NCI-H345 (cell line): ENCODE measurements at regions not wholly inside any gene's neighbourhood (a gene's known extent, or its start where the extent isn't known, plus 50 kb on each side); places are given as distances from the start of the nearest gene placed in this dataset.

Experiments used
- DNase-seq: peaks from one replicate; lab custom pipeline; 2025; lab: John Stamatoyannopoulos, UW

DNA sequence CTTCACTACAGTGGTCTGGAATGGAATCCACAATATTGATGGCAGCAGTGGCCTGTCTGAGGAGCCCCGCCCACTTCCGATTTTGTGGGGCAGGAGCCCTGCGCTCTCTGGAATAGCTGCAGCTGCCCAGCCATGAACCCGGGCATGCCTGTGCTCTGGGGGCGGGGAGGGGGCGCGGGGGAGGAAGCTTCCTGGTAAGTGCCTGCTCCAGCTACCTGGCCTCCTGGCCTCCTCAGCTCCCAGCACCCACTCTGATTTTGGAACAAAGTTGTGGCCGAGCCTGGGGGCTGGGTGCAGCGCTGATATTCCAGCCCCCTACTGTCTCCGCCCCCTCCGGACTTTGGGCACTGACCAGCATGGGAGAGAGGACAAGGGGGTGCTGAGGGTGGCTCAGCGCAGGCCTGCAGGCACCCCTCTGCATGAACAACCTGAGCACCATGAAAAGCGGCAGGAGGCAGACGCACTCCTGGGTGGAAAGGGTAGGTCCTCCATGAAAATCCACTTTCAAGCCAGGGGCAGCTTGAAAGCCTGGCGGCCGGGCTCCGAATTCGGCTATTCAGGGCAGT, 972.7 kb upstream of the AGA start:
- DNase-seq, result no peak

DNA sequence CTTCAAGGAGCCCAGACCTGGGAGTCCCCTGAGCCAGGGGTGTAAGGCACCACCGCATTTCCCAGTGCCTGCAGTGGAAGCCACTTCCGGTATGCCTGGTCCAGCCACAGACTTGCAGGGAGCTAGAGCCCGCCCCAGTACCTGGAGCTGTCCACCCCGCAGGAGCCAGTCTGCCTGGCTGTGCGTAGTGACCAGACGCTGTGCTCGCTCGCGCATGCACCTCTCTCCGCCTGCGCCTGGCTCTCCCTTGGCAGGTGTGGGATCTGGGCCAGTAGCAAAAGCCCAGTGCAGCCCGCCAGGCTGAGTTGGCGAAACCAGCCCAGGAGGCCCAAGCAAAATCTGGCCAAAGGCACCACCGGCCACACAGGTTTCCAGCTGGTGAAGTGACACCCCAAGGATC, 973.7 kb upstream of the AGA start:
- no peak for DNase-seq

DNA sequence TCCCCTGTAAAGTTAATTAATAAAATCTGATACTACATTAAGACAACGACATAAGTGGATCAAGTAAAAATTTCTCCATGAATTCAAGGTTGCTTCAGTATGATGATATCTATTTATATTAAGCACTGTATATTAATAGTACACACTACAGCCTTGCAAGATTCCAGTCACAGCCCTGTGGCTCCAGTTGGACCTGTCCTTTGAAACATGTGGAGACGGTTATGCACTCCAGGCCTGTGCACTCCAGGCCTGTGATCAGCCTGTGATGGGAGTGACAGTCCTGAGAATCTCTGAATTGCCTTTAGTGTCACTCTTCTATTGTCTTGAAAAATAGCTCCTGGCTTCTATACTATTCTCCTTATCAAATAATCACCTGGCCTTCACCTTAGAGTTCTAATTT, 981.1 kb upstream of the AGA start:
- no peak for DNase-seq

DNA sequence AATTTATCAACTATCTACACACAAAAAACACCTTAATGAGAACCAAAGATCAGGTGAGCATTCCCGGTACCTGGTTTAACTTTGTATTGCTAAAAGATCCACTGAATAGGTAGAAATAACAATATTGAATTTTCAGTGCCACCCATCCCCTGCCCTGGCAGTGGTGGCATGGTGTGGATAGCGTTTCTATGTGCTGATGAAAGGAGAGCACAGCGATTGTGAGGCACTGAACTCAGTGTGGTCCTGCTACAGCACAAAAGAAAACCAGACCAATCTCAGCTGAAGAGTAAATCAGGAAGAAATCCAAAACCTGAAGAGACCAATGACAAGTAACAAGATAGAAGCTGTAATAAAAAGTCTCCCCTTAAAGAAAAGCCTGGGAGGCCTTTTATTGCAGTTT, 984.6 kb upstream of the AGA start:
- no peak for DNase-seq

DNA sequence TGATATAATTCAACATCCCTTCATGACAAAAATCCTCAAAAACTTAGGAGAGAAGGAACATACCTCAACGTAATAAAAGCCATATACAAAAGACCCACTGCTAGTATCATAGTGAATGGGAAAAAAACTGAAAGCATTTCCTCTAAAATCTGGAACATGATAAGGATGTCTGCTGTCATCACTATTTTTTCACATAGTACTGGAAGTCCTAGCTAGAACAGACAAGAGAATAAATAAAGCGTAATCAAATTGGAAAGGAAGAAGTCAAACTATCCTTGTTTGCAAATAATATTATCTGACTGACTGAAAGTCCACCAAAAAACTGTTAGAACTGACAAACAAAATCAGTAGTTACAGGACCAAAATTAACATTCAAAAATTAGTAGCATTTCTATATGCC, 985.4 kb upstream of the AGA start:
- DNase-seq, result no peak

DNA sequence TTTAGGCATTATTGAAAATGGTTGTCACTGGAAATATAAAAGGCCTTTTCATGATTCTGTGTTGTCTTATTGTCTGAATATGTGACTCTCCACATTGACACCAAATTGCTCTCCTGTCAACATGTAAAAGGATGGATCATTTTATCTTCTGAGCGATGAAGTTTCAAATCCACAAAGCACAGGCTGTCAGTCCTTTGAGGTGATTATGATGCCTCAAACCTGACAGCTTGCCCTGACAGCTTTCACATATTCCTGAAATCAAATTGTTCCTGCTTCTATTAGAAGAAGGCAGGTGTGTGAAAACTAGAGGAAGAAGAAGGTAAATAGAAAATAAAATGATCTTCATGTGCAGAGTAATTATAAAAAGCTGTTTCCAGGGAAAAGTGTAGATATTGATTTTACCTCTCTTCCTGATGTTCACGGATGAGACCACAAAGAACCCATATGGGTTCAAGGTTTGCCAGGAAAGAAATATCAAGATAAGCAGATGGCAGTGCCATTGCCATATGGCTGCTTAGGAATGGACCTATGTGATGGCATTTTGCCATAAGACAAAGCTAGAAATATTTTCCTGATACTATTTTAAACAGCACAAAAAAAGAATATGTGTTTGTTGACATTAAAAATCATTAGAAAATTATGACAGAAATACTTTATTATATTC, 1006.3 kb upstream of the AGA start:
- no peak for DNase-seq

DNA sequence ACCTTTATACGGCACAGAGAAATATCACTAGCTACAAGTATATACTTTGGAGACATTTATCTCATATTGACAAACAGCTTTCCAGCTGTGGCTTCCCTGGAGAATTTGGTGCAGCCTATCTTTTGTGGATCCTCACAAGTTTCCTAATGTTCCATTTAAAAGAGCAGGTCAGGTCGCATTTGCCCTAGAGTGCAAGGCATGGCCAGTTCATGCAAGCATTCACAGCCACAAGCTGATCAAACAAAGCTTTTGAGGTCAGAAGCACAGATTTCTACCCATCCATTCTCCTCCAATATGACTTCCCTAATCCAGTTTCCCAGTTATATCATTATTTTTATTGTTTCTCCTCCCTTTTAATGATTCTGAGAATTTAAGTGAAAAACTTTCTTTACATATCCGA, 1008.4 kb upstream of the AGA start:
- no peak for DNase-seq

DNA sequence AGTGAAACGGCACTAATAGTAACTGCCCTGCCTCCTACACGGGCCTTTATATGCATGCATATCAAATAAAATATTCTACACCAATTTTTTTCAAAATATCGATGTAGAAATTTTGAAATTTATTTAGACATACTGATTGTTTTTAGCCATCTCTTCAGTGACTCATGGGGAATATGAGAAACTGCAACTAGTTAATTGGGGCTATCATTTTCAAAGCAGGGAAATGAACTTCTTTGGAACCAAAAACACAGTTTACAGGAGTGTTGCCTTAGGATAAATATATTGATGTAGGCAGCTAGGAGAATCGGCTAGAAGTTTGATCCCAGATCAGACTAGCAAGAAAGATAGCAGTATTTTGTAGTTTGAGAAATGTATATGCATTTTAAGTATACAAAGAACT, 1010.8 kb upstream of the AGA start:
- DNase-seq, result no peak

DNA sequence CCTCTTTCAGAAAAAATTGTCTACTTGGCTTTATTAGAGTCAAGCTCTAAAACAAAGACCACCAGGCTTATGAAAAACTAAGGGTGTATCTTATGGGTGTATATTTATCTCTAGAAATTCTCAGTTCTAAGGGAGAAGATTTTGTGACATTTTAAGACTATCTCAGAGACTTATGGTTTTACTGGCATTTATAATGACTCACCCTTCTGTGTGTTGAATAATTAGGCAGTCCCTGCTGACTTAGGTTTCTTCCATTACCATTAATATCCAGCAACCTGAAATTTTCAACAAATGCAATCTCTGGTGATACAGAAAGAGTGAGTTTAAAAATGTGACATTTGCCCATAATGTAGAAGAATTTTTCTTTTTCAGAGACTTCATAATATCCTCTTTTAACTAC, 1015.0 kb upstream of the AGA start:
- DNase-seq, result no peak

DNA sequence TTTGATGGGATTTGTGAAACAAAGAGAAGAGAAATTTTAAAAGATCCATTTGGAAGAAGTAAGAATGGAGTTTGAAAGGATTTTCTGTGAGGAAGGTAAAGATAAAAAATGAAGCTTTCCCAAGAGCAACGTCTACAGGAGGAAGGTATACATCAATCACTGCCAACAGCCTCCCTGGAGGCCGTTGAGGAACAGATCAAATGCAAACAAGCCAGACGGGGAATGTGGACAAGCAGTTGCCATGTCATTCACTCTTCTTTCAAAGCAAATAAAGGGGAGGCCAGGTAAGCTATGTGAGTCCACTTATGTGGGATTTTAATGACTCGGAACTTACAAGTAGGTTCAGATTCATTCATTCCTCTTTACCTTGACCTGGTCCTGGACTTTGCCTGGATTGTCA, 1020.5 kb upstream of the AGA start:
- no peak for DNase-seq

DNA sequence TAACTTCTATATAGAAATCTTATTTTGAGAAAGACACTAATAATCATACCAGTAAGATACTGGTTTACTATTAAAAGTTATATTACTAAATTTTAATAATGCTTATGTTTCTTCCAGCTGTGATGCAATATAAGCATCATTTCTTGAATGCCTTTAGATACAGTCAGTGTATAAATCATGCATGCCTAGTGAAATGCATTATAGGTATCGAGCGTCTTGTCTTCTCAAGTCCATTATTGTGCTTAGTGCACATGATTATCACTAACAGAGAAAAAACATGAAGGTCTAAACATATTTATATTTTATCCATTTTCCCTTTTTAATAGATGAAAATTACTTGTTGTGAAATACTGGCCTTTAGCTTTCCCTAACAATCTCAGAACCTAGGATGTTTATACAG, 1021.5 kb upstream of the AGA start:
- DNase-seq, result no peak

DNA sequence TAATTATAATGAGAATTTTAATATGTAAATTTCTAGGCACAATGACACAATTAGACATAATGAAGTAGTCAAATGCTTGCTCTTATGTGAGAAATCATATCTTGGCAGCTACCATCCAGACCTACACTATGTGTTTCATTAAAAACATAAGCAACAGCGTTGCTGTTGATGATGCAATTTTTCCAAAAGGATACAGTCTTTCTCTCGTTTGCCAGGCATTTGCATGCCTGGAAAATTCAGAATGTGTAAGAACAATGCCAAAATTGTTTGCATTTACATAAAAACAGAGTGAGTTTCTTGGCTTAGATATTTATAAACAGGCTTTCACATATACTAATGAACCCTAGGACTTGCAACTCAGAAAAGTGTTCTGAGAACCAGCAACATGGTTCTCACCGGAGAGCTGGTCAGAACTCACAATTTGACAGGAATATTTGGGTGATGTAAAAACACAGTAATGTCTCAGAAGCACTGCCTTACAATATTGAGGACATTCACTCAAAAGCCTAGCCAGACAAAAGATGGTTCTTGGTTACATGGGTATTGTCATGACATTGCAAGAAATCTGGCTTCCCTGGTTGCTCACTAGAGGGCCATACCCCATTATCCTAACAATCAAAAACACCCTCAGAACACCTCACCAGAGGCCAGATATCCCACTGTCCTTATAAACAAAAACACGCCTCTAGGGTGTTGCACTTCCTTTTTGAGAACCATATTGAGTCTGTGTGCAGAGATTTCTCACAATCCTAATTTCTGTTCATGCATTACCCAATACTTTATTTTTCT, 1029.0 kb upstream of the AGA start:
- no peak for DNase-seq

DNA sequence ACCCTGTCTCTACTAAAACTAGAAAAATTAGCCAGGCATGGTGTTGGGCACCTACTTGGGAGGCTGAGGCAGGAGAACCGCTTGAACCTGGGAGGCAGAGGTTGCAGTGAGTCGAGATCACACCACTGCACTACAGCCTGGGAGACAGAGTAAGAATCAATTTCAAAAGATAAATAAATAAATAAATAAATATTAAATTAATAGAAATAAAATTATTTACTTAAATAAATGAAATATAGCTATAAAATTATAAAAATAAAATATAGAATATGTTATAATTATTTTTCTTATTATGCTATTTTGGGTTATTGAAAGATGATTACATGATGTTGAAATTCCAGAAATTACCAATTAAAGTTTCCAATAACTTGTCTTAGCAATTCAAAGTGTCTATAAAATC, 1029.8 kb upstream of the AGA start:
- no peak for DNase-seq

DNA sequence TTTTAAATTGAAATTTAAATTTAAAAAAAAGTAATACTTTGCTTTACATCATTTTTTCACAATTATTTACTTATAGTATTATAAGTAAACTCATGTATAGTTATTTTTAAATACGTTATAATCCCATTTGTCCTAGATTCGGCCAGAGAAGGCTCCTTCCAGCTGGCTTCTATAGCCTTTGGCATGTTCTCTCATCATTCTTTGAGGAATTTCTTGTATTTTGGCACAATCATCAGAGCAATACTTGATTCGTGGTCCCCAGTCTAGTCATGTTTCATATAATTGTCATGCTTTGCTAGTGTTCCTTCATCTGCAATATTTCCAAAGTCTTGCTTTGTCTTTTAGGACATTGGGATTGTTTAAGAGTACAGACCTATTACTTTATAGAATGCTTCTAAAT, 1037.9 kb upstream of the AGA start:
- no peak for DNase-seq

DNA sequence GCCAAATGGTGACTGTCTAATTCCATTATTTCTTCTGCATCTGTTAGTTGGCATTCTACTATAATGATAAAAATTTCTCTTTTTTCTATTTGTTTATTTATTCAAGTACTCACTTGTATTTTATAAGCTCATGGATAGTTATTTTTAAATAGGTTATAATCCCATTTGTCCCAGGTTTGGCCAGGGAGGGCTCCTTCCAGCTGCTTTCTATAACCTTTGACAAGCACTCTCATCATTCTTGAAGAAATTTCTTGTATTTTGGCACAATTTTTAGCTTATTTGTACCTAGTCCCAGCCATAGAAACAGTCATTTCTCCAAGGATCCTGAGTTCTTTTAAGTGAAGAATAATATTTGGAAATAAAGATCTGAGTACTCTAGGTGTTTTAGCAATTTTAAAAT, 1038.6 kb upstream of the AGA start:
- no peak for DNase-seq

DNA sequence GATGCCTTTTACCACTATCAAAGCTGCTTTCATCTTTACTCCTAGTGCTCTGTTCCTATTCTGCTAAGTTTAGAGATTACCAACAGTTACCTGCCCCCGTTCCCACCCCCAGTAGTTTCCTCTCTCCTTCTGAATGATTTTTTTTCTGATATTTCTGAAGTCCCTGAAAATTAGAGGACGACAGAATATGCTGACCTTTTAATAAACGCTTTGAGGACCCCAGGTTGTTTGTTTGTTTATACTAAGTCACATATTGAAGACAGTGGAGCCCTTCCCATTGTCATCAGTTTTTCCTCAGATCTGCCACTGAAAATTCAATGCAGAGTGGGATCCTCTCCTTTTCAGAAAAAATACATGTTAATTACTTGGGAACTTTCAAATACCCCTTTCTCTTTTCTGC, 1039.3 kb upstream of the AGA start:
- no peak for DNase-seq

DNA sequence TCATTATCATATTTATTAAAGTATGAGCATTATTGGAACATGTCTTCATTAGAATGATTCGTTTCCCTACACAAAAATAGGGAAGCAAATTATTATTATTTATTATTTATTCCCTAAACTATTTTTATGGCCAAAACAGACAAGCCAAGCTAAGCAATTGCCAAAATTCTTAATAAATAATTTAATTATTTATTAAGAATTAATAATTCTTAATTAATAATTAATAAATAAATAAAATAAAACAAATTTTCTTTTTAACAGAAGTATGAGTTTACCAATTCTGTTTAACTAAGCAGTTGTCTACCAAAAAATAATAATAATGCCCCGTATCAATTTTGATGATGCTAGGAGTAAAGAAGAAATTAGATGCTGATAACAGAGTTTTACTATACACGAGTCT, 1080.8 kb upstream of the AGA start:
- no peak for DNase-seq

DNA sequence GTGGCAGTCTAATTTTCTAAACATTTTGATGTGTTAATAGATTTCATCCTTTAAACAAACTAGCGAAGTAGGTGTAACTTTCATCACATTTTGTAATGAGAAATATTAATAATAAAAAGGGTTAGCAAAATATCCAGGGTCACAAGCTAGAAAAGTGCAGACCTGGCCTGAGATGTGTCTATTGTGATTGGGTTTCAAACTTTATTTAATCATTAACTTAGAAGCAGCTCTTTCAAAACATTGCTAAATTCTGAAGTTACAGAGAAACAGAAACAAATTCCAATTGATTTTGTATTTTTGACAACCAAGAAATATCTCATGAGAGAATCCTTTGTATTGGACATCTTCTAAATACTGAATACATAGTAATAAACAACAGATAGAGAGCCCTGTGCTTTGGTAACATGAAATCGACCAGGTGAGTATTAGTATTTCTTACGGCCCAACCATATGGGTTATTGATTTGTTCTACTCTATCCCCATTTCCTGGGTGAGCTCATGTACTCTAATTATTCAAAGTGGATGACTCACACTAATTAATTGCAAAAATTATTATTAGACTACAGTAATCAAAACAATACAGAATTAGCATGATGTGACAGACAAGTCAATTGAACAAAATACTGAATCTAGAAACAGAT, 1093.8 kb upstream of the AGA start:
- DNase-seq, result no peak

DNA sequence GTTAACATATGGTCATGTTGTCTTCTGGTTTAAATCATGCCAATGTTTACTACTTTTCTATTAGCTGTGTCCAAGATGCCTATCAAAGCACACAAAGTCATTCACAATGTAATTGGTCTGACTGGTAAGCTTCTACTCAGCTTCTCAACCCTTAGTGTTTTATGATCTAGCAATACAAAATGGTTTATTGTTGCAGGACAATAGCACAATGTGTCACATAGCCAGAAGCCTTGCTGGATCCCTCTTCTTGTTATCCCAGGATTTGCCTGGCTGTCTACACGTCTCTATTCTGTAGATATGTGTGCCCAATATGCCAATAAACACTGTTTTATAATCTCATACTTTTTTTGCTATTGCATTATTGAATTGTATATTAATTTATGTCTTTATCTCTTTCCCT, 1111.0 kb upstream of the AGA start:
- DNase-seq, result no peak

DNA sequence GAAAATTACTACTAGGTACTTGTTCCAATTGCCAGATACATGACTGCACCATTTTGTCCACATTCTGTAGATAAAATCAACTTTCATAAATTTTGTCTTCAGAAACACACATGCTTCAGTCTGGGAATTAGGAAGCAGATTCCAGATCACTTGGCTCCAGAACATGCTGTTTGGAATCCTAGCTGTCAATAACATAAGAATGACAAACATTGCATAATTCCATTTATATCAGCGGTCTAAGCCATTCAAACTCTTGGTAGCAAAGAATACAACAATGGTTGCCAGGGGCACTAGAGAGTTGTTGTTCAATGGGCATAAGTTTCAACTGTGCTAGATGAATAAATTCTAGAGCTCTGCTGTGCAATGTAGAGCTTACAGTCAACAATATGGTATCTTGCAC, 1112.1 kb upstream of the AGA start:
- no peak for DNase-seq

DNA sequence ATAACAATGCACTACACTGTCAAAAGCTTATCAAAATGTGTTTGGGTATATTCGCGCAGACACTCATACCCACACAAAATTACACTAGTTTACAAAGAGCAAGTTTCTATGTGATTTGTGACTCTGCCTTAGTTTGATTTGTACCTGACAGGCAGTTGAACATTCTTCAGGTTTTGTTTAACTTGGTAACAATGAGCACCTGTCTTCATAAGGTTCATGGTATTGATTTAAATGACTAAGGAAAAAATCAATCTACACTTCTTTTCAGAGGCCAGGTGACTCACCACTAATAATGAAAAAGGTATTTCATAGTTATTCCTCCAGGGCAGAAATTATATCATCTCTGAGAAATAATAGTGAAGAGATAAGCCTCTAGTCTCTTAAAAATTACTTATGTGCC, 1114.6 kb upstream of the AGA start:
- DNase-seq, result no peak

DNA sequence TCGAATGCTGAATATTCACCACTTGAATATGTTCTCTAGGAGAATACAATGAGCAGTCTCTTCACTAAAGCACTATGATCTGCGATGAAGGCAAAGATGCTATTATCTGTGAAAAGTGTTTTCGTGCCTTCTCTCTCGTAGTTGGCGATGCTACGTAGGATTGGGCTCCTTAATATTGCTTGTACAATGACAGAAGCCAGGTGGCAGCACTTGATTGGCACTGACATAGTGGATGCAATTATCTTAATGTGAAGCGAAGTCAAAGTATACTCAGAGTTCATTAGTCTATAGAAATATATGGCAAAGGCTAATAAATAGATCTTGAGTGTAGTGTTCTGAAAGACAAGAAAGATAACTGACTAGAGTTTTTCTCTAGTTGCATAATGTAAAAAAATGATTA, 1135.7 kb upstream of the AGA start:
- no peak for DNase-seq

DNA sequence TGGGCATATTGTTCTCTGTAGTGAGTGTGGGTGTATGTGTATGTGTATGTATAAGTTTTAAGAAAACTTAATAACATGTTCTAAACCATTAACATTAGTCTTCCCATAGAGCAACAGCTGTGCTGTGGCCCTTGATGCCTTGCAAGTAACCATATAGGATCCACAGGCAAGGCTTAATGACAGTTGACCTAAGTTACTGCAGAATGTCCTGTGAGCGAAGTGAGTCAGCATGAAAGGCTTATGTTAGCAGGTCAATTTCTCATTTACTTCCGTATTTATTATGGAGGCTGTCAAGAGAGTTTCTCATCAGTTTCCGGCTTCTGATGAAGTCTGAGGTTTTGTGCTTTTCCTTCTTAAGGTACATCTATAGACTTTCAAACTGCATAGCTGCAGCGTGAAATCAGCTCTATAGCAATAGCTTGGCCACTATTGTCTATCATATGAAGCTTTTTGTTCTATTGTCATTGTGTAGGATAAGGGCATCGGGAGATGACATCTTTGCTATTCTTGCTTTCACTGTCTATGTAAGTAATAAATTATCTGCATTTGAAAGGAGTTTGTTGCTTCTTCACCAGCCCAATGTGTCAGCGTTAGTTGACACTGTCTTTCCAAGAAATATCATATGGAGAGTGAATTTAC, 1153.4 kb upstream of the AGA start:
- DNase-seq, result no peak
